Fibroblast of lung (primary cell): ENCODE measurements at regions not wholly inside any gene's neighbourhood (a gene's known extent, or its start where the extent isn't known, plus 50 kb on each side); places are given as distances from the start of the nearest gene placed in this dataset.

ENCODE experiments used
- CTCF ChIP-seq, 2 donors: IDR thresholded peaks in 1 of 2; conservative IDR thresholded peaks in 1 of 2; 1 replicate in 1 of 2; 2 replicates in 1 of 2; pipeline ENCODE4 v1.5.1; 2011 to 2012; ENCODE audit warnings: low read length in 2 of 2, control low read depth in 1 of 2, inconsistent platforms in 1 of 2, low read depth in 1 of 2, mild to moderate bottlenecking in 1 of 2
- EZH2 ChIP-seq: IDR thresholded peaks from 2 replicates; pipeline ENCODE4 v1.5.1; 2012; ENCODE audit warnings: low read length, control low read depth, mild to moderate bottlenecking; ENCODE audit errors: missing control alignments

GRCh38 chr18:46265196-46266156 lies 161.3 kb downstream of the HAUS1 start:
- TF ChIP-seq CTCF (conservative IDR thresholded peaks at IDR 0.05 in 1 of 2, IDR thresholded peaks at IDR 0.05 in 1 of 2; ENCODE audit: low read depth in 1 of 2, low read length in 2 of 2) (no peak), EZH2 (no peak)
